Upper lobe of left lung (tissue), 6 donors: ENCODE measurements at regions not wholly inside any gene's neighbourhood (a gene's known extent, or its start where the extent isn't known, plus 50 kb on each side); places are given as distances from the start of the nearest gene placed in this dataset.

ENCODE experiments used
- ATAC-seq, 2 donors: fragments of 200-7000 bp; cut with Tn5 transposase; one replicate each; pipeline ENCODE4 v1.9.1; 2022; ENCODE audit warnings: mild to moderate bottlenecking in 2 of 2, moderate library complexity in 2 of 2; ENCODE audit not compliant: low FRiP score in 2 of 2
- DNase-seq, 2 donors: peaks; one replicate each; pipeline ENCODE4 v3.0.0-alpha.2; 2019 to 2020
- H3K27ac ChIP-seq, 4 donors: fragments of 200-600 bp; sonication (generic); one replicate each; pipeline ENCODE4 v1.5.1; 2016 to 2019
- H3K27me3 ChIP-seq, 4 donors: fragments of 200-600 bp; sonication (generic); one replicate each; pipeline ENCODE4 v1.5.1; 2017 to 2019
- H3K36me3 ChIP-seq, 4 donors: fragments of 200-600 bp; sonication (generic); one replicate each; pipeline ENCODE4 v1.5.1; 2016 to 2019
- H3K4me1 ChIP-seq, 4 donors: fragments of 200-600 bp; sonication (generic); one replicate each; pipeline ENCODE4 v1.5.1; 2018 to 2019
- H3K4me3 ChIP-seq, 4 donors: fragments of 200-600 bp; sonication (generic); one replicate each; pipeline ENCODE4 v1.5.1; 2017 to 2019; ENCODE audit warnings: mild to moderate bottlenecking in 2 of 4, moderate library complexity in 1 of 4
- H3K9me3 ChIP-seq, 4 donors: fragments of 200-600 bp; sonication (generic); one replicate each; pipeline ENCODE4 v1.5.1; 2018 to 2019
- EP300 ChIP-seq, 4 donors: sonication (generic); formaldehyde crosslinking; IDR thresholded peaks; one replicate each; pipeline ENCODE4 v1.5.1; 2017; ENCODE audit warnings: antibody characterized with exemption in 4 of 4, control low read depth in 2 of 4
- POLR2A ChIP-seq, 4 donors: fragments of 450-650 bp; IDR thresholded peaks; one replicate each; pipeline ENCODE4 v1.5.1; 2016 to 2017; ENCODE audit warnings: antibody characterized with exemption in 4 of 4, mild to moderate bottlenecking in 2 of 4
- POLR2AphosphoS5 ChIP-seq, 2 donors: sonication (generic); formaldehyde crosslinking; IDR thresholded peaks; one replicate each; pipeline ENCODE4 v1.5.1; 2017; ENCODE audit warnings: antibody characterized with exemption in 2 of 2
- WGBS, 2 donors: methylation state at CpG; one replicate each; pipeline ENCODE4 v1.1.5; 2017 to 2018; 5-methylcytosine and 5-hydroxymethylcytosine counted together
- TF ChIP-seq, protein P1 (sequence below), 6 experiments: fragments of 450-650 bp in 4 of 6; fragments of 200-600 bp in 2 of 6; sonication (generic) in 2 of 6; IDR thresholded peaks; one replicate each; pipeline ENCODE4 v1.5.1; 2016 to 2019; ENCODE audit warnings: antibody characterized with exemption in 6 of 6
- donor health status: DM: no; HTN: no; CAD: no; lungs with moderate emphysema.
- donor health status: DM: no; HTN: yes; CAD: no; lungs with severe emphysema.

DNA sequence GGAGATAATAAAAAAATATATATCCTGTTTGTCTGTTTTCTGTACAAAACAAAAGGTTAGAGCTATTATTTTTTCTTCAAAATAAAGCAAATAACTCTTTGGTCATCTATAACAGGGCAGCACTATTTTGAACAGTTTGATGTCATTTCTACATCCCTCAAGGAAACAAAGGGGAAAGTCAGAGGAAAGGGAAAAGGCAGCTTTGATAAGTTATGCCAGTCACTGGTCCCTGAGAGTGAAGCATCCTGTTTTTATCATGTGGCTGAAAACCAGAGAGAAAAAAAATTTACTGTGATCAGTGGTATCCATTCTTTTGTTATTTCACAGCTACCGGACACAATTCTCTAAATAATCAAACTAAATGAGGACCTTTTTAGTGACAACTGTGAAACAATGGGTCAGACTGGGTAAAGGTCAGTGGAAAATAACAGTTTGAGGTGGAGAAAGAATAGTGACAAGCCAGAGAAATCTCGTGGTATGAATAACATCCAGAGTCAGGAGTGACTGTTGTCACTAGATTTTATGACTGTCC lies 356.0 kb downstream of the HDGFL1 start:
- H3K9me3 ChIP-seq = no peaks in the 10 kb centered on the region
- ATAC-seq (no peak), DNase-seq (no peak)
- WGBS, 2 donors = 53 to 71% methylated on average over 2 of the region's 2 CpGs
- H3K4me3 ChIP-seq = no peak overlapping the region
- peak overlapping the region in 1 of 4 donors; percentile 55 for H3K27ac ChIP-seq
- TF ChIP-seq POLR2AphosphoS5 (IDR thresholded peaks at IDR 0.05) (no peak), POLR2A (IDR thresholded peaks at IDR 0.05) (no peak), EP300 (IDR thresholded peaks at IDR 0.05) (no peak)
- TF ChIP-seq, protein P1, sequence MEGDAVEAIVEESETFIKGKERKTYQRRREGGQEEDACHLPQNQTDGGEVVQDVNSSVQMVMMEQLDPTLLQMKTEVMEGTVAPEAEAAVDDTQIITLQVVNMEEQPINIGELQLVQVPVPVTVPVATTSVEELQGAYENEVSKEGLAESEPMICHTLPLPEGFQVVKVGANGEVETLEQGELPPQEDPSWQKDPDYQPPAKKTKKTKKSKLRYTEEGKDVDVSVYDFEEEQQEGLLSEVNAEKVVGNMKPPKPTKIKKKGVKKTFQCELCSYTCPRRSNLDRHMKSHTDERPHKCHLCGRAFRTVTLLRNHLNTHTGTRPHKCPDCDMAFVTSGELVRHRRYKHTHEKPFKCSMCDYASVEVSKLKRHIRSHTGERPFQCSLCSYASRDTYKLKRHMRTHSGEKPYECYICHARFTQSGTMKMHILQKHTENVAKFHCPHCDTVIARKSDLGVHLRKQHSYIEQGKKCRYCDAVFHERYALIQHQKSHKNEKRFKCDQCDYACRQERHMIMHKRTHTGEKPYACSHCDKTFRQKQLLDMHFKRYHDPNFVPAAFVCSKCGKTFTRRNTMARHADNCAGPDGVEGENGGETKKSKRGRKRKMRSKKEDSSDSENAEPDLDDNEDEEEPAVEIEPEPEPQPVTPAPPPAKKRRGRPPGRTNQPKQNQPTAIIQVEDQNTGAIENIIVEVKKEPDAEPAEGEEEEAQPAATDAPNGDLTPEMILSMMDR (IDR thresholded peaks at IDR 0.05) = no peak
- H3K27me3 ChIP-seq = no peaks in the 10 kb centered on the region
- no peaks in the 10 kb centered on the region for H3K36me3 ChIP-seq
- H3K4me1 ChIP-seq = peaks cover 0 to 17% (median 0%) of the 10 kb centered on the region in 4 donors

DNA sequence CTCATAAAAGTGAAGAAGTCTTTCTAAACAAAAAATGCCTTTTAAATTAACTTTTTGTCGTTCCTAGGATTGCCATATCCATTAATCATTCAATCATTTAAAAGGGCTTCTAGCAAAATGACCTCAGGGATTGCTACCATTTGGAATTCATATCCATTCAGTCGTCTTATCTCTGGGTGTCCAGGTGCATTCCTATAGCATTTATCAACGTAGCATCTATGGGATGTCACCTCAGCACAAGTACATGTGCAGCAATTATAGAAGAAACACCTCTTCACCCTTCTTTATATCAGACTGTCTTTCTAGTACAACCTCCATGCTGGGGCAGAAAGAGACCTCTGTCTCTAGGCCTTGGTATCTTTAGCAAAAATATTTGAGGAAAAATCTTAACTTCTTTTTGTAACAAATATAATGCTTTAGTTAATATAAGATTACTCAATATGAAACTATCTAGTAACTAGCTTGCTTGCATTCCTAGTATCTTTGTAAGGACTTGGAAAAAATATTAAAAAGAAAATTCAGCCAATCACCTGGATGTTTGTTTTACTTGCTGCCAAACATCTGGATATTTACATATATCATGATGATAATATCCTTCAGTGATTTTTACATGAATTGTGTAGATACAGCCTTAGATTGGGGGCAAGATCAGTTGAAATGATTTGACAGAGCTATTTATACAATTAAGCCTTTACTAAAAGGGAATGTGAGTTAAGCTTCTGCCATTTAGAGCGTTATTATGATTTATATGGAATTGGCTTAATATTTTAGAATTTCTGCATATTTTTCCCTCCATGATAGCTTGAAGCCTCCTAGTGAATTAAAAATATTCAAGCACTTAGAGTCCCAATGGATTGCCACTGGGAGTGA lies 356.8 kb downstream of the HDGFL1 start:
- WGBS, 2 donors = 71 to 78% methylated on average over 4 of the region's 4 CpGs
- Histone ChIP-seq H3K27ac (peak overlapping the region in 1 of 4 donors; percentile 55), H3K27me3 (no peaks in the 10 kb centered on the region), H3K9me3 (no peaks in the 10 kb centered on the region), H3K36me3 (no peaks in the 10 kb centered on the region), H3K4me3 (no peak overlapping the region), H3K4me1 (peaks cover 0 to 17% (median 0%) of the 10 kb centered on the region in 4 donors)
- no peak for ATAC-seq
- DNase-seq = no peak
- TF ChIP-seq EP300 (IDR thresholded peaks at IDR 0.05) = no peak
- TF ChIP-seq, protein P1 (IDR thresholded peaks at IDR 0.05) = no peak
- no peak for TF ChIP-seq POLR2AphosphoS5 (IDR thresholded peaks at IDR 0.05)

DNA sequence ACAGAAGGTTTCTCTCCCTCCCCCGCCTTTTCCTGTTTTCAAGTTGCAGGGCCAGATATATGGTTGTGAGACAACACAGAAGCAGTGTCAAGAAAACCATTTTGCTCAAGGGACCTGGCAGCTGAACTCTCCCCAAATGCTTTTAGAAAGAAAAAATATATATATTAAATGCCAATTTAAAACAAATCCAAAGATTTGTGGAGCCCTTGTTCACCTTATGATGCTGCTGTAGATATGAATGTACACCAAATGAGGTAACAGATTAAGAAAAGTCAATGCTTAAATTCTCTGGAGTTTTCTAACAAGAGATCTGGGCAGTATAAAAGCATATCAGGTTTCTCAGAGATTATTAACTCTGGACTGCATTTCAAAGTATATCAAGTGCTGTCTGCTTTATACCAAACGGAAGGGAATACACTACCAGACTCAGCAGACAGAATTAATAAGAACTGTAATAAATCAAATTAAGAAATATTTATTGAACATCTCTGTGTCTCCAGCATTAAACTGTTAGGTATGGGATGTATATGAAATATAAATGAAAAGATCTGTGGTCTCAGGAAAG lies 357.5 kb downstream of the HDGFL1 start:
- ATAC-seq = no peak

DNA sequence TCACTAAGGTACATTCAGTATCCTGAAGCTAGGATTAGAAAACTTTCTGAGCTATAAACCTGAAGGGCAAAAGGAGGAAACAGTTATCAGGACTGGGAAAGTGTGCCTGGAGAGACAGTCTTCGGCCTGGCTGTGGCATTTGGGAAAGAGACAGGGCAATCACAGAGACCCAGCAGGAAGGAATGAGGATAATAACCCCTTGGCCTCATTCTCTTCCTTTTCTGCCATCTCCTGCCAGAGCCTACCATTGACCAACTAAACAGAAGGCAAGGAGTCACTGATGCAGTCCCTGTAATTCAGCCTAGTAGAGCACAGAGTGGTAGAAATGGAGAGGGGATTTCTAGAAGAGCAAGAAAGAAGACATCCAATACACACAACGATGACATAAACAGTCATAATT lies 359.4 kb downstream of the HDGFL1 start:
- Histone ChIP-seq H3K4me1 (peaks cover 0 to 17% (median 0%) of the 10 kb centered on the region in 4 donors), H3K27me3 (no peaks in the 10 kb centered on the region), H3K4me3 (no peak overlapping the region), H3K9me3 (no peaks in the 10 kb centered on the region), H3K27ac (no peak overlapping the region), H3K36me3 (no peaks in the 10 kb centered on the region)
- ATAC-seq (no peak), DNase-seq (no peak)
- no peak for TF ChIP-seq EP300 (IDR thresholded peaks at IDR 0.05)
- TF ChIP-seq, protein P1 (IDR thresholded peaks at IDR 0.05) = no peak
- no peak for TF ChIP-seq POLR2A (IDR thresholded peaks at IDR 0.05)
- TF ChIP-seq POLR2AphosphoS5 (IDR thresholded peaks at IDR 0.05) = no peak
- WGBS, 2 donors = 51 to 62% methylated on average over 2 of the region's 2 CpGs

More for the DNA sequence above, 357.5 kb downstream of the HDGFL1 start:
- TF ChIP-seq POLR2AphosphoS5 (IDR thresholded peaks at IDR 0.05) (no peak), EP300 (IDR thresholded peaks at IDR 0.05) (no peak), POLR2A (IDR thresholded peaks at IDR 0.05) (no peak)
- TF ChIP-seq, protein P1 (IDR thresholded peaks at IDR 0.05) = no peak
- 87 to 88% methylated on average over 2 of the region's 2 CpGs for WGBS, 2 donors
- H3K4me1 ChIP-seq = peaks cover 0 to 17% (median 0%) of the 10 kb centered on the region in 4 donors
- DNase-seq = no peak
- no peaks in the 10 kb centered on the region for H3K36me3 ChIP-seq
- H3K4me3 ChIP-seq = no peak overlapping the region
- no peaks in the 10 kb centered on the region for H3K27me3 ChIP-seq
- H3K9me3 ChIP-seq = no peaks in the 10 kb centered on the region
- H3K27ac ChIP-seq = peak overlapping the region in 1 of 4 donors; percentile 22
